Liver (tissue), 9 donors: ENCODE measurements at regions not wholly inside any gene's neighbourhood (a gene's known extent, or its start where the extent isn't known, plus 50 kb on each side); places are given as distances from the start of the nearest gene placed in this dataset. TPM values are rescaled to one million over a fixed set of nuclear protein-coding genes. Genes with fewer than 3 reads are reported as not detected.
"Not testable (repeated sequence)": the region's sequence is repeated elsewhere in the genome, so short reads cannot be mapped to it uniquely, and the experiment has no call there.

Experiments
- DNase-seq: peaks from one replicate; pipeline ENCODE4 v3.0.0-alpha.2; 2017; ENCODE audit warnings: low spot score
- H3K27ac ChIP-seq, 2 donors: one replicate each; pipeline ENCODE4 v1.7.0; 2013; ENCODE audit warnings: inconsistent platforms in 2 of 2, low read length in 2 of 2, control low read depth in 1 of 2, low read depth in 1 of 2, mild to moderate bottlenecking in 1 of 2
- H3K27me3 ChIP-seq, 4 donors: one replicate each; pipeline versions ENCODE4 v1.6.1 to v1.7.0; 2013; ENCODE audit warnings: low read length in 3 of 4, inconsistent platforms in 1 of 4, mild to moderate bottlenecking in 1 of 4, moderate library complexity in 1 of 4; ENCODE audit not compliant: control insufficient read depth in 4 of 4, insufficient read depth in 4 of 4
- H3K36me3 ChIP-seq, 4 donors: one replicate each; pipeline versions ENCODE4 v1.6.1 to v1.7.0; 2013; ENCODE audit warnings: low read length in 3 of 4, mild to moderate bottlenecking in 3 of 4, low read depth in 1 of 4, moderate library complexity in 1 of 4; ENCODE audit not compliant: control insufficient read depth in 4 of 4, insufficient read depth in 3 of 4
- H3K4me1 ChIP-seq, 4 donors: one replicate each; pipeline versions ENCODE4 v1.6.1 to v1.7.0; 2013; ENCODE audit warnings: low read length in 3 of 4, mild to moderate bottlenecking in 3 of 4, moderate library complexity in 1 of 4; ENCODE audit not compliant: control insufficient read depth in 4 of 4, insufficient read depth in 4 of 4
- H3K4me3 ChIP-seq, 3 donors: one replicate each; pipeline versions ENCODE4 v1.6.1 to v1.7.0; 2013; ENCODE audit warnings: low read length in 3 of 3, control low read depth in 1 of 3, low read depth in 1 of 3, mild to moderate bottlenecking in 1 of 3
- H3K9ac ChIP-seq, 2 donors: one replicate each; pipeline ENCODE4 v1.7.0; 2013; ENCODE audit warnings: low read length in 2 of 2, mild to moderate bottlenecking in 2 of 2, moderate library complexity in 2 of 2, control low read depth in 1 of 2, low read depth in 1 of 2
- H3K9me3 ChIP-seq, 4 donors: one replicate each; pipeline versions ENCODE4 v1.6.1 to v1.7.0; 2013; ENCODE audit warnings: low read length in 3 of 4; ENCODE audit not compliant: control insufficient read depth in 4 of 4
- EGR1 ChIP-seq, 2 donors: IDR thresholded peaks; 2 replicates each; pipeline ENCODE4 v1.6.1; 2016 to 2018; ENCODE audit warnings: antibody characterized with exemption in 2 of 2, low read depth in 2 of 2
- FOXA1 ChIP-seq: IDR thresholded peaks from 2 replicates; pipeline ENCODE4 v1.6.1; 2016; ENCODE audit warnings: antibody characterized with exemption
- FOXA2 ChIP-seq: IDR thresholded peaks from 2 replicates; pipeline ENCODE4 v1.6.1; 2016; ENCODE audit warnings: antibody characterized with exemption
- RAD21 ChIP-seq, 2 donors: IDR thresholded peaks; 2 replicates each; pipeline ENCODE4 v1.6.1; 2016; ENCODE audit warnings: antibody characterized with exemption in 2 of 2, mild to moderate bottlenecking in 2 of 2
- YY1 ChIP-seq: IDR thresholded peaks from 2 replicates; pipeline ENCODE4 v1.6.1; 2016; ENCODE audit warnings: antibody characterized with exemption, mild to moderate bottlenecking
- WGBS: extraction: QIAGEN DNeasy Blood & Tissue Kit; methylation state at CpG from one replicate; pipeline ENCODE4 v1.1.7; 2013; 5-methylcytosine and 5-hydroxymethylcytosine counted together
- small RNA-seq: library from RNA; depleted of rRNA; stranded (forward); fragments of <200 nt; gene quantifications from one replicate; pipeline ENCODE3, GENCODE V24; 2014
- TF ChIP-seq, protein P1 (sequence below): fragments of 150-350 bp; IDR thresholded peaks from 2 replicates; pipeline ENCODE4 v1.5.1; 2017; ENCODE audit warnings: improper control_type of control experiment, low read depth, low read length; ENCODE audit not compliant: missing input control
- TF ChIP-seq, protein P2 (sequence below): IDR thresholded peaks from 2 replicates; pipeline ENCODE4 v1.6.1; 2016; ENCODE audit warnings: antibody characterized with exemption, mild to moderate bottlenecking
- donor health status: healthy.
- donor health status: healthy.
- donor health status: healthy.
- donor health status: healthy.
- donor health status: healthy.

DNA sequence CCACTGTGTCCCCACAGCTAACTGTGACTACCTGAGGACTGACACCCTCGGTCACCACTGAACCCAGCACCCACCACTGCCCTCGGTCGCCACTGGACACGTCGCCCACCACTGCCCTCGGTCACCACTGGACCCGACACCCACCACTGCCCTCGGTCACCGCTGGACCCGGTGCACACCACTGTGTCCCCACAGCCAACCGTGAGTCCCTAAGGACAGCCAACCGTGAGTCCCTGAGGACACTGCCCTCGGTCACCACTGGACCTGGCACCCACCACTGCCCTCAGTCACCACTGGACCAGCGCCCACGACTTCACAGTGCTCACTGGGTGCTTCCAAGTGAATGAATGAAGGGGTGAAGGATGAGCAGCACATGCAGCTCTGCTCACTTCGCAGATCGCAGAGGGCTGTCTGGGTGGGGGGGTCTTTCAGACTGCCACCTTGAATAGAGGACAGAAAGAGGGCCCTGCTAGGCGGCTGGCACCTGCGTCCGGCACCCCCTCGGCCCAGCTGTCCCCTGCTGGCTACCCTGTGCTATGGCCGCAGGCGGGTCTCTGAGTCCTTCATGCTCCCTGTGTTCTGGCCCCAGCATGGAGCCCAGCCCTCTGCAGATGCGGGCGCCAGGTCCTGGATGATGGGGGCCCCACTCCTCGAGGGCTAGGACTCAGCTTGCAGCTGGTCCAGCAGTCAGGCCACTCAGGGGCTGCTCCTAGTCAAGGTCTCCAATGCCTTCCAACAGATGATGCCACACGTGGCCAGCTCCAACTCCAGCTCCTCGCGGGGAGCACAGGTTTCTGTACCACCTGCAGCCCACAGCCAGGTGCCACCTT is 51.4 kb upstream of the GPC1 start (continued):
- TF ChIP-seq, protein P1, sequence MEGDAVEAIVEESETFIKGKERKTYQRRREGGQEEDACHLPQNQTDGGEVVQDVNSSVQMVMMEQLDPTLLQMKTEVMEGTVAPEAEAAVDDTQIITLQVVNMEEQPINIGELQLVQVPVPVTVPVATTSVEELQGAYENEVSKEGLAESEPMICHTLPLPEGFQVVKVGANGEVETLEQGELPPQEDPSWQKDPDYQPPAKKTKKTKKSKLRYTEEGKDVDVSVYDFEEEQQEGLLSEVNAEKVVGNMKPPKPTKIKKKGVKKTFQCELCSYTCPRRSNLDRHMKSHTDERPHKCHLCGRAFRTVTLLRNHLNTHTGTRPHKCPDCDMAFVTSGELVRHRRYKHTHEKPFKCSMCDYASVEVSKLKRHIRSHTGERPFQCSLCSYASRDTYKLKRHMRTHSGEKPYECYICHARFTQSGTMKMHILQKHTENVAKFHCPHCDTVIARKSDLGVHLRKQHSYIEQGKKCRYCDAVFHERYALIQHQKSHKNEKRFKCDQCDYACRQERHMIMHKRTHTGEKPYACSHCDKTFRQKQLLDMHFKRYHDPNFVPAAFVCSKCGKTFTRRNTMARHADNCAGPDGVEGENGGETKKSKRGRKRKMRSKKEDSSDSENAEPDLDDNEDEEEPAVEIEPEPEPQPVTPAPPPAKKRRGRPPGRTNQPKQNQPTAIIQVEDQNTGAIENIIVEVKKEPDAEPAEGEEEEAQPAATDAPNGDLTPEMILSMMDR: no peak
- no peak for TF ChIP-seq FOXA1

DNA sequence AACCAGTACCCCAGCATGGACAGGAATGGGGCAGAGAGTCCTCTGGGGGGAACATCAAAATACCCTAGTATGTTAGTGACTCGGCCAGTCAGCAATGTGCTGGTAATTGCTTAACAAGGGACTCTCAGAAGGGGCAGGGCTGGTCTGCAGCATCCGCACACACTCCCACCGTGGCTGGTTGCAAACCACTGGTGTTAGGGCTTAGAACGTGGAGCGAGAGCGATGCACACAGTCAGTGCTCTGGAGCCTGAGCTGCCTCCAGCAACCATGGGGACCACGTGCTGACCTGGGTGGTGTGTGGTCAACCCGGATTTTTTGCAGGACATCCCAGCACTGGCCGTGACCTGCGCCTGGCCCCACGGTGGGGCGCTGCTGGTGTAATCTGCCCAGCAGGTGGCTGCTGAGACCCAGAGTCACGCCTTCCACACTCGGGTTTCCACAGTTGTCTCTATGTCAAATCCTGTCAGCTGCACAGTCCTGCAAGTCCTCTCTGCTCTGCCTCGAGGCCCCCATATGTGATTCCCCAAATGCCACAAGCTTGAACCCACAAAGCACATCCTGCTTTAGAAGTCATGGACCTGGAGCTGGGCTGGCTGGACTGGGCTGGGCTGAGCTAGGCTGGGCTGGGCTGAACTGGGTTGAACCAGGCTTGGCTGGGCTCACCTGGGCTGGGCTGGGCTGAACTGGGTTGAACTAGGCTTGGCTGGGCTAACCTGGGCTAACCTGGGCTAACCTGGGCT is 50.6 kb upstream of the GPC1 start:
- DNase-seq: no peak
- Histone ChIP-seq H3K9ac (no peak overlapping the region), H3K27ac (no peak overlapping the region), H3K36me3 (no peaks in the 10 kb centered on the region), H3K27me3 (no peaks in the 10 kb centered on the region), H3K4me1 (no peaks in the 10 kb centered on the region), H3K9me3 (no peaks in the 10 kb centered on the region), H3K4me3 (no peak overlapping the region)
- no peak for TF ChIP-seq YY1
- TF ChIP-seq, protein P2, sequence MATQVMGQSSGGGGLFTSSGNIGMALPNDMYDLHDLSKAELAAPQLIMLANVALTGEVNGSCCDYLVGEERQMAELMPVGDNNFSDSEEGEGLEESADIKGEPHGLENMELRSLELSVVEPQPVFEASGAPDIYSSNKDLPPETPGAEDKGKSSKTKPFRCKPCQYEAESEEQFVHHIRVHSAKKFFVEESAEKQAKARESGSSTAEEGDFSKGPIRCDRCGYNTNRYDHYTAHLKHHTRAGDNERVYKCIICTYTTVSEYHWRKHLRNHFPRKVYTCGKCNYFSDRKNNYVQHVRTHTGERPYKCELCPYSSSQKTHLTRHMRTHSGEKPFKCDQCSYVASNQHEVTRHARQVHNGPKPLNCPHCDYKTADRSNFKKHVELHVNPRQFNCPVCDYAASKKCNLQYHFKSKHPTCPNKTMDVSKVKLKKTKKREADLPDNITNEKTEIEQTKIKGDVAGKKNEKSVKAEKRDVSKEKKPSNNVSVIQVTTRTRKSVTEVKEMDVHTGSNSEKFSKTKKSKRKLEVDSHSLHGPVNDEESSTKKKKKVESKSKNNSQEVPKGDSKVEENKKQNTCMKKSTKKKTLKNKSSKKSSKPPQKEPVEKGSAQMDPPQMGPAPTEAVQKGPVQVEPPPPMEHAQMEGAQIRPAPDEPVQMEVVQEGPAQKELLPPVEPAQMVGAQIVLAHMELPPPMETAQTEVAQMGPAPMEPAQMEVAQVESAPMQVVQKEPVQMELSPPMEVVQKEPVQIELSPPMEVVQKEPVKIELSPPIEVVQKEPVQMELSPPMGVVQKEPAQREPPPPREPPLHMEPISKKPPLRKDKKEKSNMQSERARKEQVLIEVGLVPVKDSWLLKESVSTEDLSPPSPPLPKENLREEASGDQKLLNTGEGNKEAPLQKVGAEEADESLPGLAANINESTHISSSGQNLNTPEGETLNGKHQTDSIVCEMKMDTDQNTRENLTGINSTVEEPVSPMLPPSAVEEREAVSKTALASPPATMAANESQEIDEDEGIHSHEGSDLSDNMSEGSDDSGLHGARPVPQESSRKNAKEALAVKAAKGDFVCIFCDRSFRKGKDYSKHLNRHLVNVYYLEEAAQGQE: no peak
- TF ChIP-seq, protein P1: no peak
- no peak for TF ChIP-seq FOXA2
- TF ChIP-seq EGR1 (IDR thresholded peaks at IDR 0.05; ENCODE audit: low read depth in 2 of 2): no peak
- TF ChIP-seq FOXA1: no peak
- TF ChIP-seq RAD21 (IDR thresholded peaks at IDR 0.05): no peak
- 83% methylated on average over 15 of the region's 15 CpGs for WGBS

DNA sequence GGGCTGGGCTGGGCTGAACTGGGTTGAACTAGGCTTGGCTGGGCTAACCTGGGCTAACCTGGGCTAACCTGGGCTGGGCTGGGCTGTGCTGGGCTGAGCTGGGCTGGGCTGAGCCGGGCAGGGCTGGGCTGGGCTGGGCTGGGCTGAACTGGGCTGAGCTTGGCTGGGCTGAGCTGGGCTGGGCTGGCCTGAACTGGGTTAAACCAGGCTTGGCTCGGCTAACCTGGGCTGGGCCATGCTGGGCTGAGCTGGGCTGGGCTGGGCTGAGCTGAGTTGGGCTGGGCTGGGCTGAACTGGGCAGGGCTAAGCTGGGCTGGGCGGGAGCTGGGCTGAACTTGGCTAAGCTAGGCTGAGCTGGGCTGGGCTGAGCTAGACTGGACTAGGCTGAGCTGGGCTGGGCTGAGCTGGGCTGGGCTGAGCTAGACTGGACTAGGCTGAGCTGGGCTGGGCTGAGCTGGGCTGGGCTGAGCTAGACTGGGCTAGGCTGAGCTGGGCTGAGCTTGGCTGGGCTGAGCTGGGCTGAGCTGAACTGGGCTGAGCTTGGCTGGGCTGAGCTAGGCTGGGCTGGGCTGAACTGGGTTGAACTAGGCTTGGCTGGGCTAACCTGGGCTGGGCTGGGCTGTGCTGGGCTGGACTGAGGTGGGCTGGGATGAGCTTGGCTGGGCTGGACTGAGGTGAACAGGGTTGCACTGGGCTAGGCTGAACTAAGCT is 49.9 kb upstream of the GPC1 start:
- not testable (repeated sequence) for H3K27me3 ChIP-seq, DNase-seq, H3K36me3 ChIP-seq, H3K9me3 ChIP-seq, H3K9ac ChIP-seq, H3K4me3 ChIP-seq, H3K4me1 ChIP-seq, H3K27ac ChIP-seq
- 79% methylated on average over 3 of the region's 3 CpGs for WGBS

Small RNAs in the stretch of these regions (small RNA-seq; reads per million reads assigned to genes)
- not detected for gene RF00012
